ENCODE measurements at regions not wholly inside any gene's neighbourhood (a gene's known extent, or its start where the extent isn't known, plus 50 kb on each side); places are given as distances from the start of the nearest gene placed in this dataset. TPM values are rescaled to one million over a fixed set of nuclear protein-coding genes. Genes with fewer than 3 reads are reported as not detected.

DNA sequence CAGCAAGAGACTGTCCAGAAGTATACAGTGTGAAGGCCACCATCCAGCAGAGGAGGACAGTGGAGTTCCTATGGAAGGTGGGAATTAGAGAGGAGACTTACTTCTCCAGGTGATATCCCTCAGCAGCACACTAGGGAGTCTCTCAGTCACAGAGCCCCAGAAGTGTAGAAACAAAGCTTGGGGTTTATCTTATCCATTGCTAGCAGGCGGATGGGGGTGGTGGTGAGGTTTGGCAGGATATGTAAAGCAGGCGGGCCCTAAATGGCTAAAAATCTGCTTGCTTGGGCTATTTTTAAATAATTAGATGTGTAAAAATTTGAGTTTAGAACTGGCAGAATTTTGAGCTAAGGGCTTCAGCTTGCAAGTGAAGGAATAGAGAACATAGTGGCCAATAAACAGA lies 50.1 kb upstream of the RGS18 start:
- H3K27me3 ChIP-seq, result no peaks in the 10 kb centered on the region
- H3K27ac ChIP-seq, result no peak overlapping the region
- no peaks in the 10 kb centered on the region for H3K9me3 ChIP-seq
- TF ChIP-seq POLR2A (IDR thresholded peaks at IDR 0.05) (no peak), POLR2AphosphoS5 (IDR thresholded peaks at IDR 0.05; ENCODE audit: insufficient read depth in 1 of 2, low read depth in 1 of 2) (no peak)
- TF ChIP-seq, protein P1, sequence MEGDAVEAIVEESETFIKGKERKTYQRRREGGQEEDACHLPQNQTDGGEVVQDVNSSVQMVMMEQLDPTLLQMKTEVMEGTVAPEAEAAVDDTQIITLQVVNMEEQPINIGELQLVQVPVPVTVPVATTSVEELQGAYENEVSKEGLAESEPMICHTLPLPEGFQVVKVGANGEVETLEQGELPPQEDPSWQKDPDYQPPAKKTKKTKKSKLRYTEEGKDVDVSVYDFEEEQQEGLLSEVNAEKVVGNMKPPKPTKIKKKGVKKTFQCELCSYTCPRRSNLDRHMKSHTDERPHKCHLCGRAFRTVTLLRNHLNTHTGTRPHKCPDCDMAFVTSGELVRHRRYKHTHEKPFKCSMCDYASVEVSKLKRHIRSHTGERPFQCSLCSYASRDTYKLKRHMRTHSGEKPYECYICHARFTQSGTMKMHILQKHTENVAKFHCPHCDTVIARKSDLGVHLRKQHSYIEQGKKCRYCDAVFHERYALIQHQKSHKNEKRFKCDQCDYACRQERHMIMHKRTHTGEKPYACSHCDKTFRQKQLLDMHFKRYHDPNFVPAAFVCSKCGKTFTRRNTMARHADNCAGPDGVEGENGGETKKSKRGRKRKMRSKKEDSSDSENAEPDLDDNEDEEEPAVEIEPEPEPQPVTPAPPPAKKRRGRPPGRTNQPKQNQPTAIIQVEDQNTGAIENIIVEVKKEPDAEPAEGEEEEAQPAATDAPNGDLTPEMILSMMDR (IDR thresholded peaks at IDR 0.05), result no peak
- no peaks in the 10 kb centered on the region for H3K4me1 ChIP-seq
- no peaks in the 10 kb centered on the region for H3K36me3 ChIP-seq
- DNase-seq (ENCODE audit: extremely low spot score in 2 of 2), result no peak
- intact Hi-C loops (cut with DNase I), result no loop called here
- H3K4me3 ChIP-seq, result no peak overlapping the region

Small RNAs in the stretch of these regions (small RNA-seq; reads per million reads assigned to genes)
- not detected for gene AL139135.1
- gene AL713866.2, result not detected

Data from vagina (tissue), 2 donors.